ENCODE measurements at regions not wholly inside any gene's neighbourhood (a gene's known extent, or its start where the extent isn't known, plus 50 kb on each side); places are given as distances from the start of the nearest gene placed in this dataset.

GRCh38 chr17:33667671-33668070 lies 374.6 kb upstream of the ASIC2 start:
- TF ChIP-seq CTCF (conservative IDR thresholded peaks at IDR 0.05 in 1 of 2, IDR thresholded peaks at IDR 0.05 in 1 of 2; ENCODE audit: low read depth in 1 of 2, low read length in 2 of 2), result no peak
- TF ChIP-seq EZH2 (IDR thresholded peaks at IDR 0.05; ENCODE audit: low read length, missing control alignments), result no peak

Measured in fibroblast of lung (primary cell).